Lung (tissue), 11 donors: ENCODE measurements at regions not wholly inside any gene's neighbourhood (a gene's known extent, or its start where the extent isn't known, plus 50 kb on each side); places are given as distances from the start of the nearest gene placed in this dataset.

ENCODE experiments used
- ATAC-seq: fragments of 200-7000 bp; cut with Tn5 transposase; one replicate; pipeline ENCODE4 v1.9.1; 2020; ENCODE audit warnings: moderate number of reproducible peaks; ENCODE audit not compliant: insufficient read depth, low FRiP score
- DNase-seq, 3 donors: peaks; one replicate each; pipeline ENCODE4 v3.0.0-alpha.2; 2013 to 2017
- H3K27ac ChIP-seq, 2 donors: one replicate each; pipeline ENCODE4 v1.5.1; 2013; ENCODE audit warnings: mild to moderate bottlenecking in 2 of 2, moderate library complexity in 2 of 2, control low read depth in 1 of 2, inconsistent platforms in 1 of 2, low read depth in 1 of 2, low read length in 1 of 2
- H3K27me3 ChIP-seq, 3 donors: one replicate each; pipeline ENCODE4 v1.5.1; 2013; ENCODE audit warnings: low read length in 2 of 3; ENCODE audit not compliant: control insufficient read depth in 3 of 3, insufficient read depth in 3 of 3
- H3K36me3 ChIP-seq, 4 donors: one replicate each; pipeline ENCODE4 v1.5.1; 2013; ENCODE audit warnings: low read length in 4 of 4, mild to moderate bottlenecking in 1 of 4, moderate library complexity in 1 of 4; ENCODE audit not compliant: control insufficient read depth in 4 of 4, insufficient read depth in 4 of 4
- H3K4me1 ChIP-seq, 5 donors: one replicate each; pipeline ENCODE4 v1.5.1; 2013; ENCODE audit warnings: low read length in 5 of 5, mild to moderate bottlenecking in 2 of 5, moderate library complexity in 1 of 5; ENCODE audit not compliant: control insufficient read depth in 5 of 5, insufficient read depth in 5 of 5
- H3K4me3 ChIP-seq: one replicate; pipeline ENCODE4 v1.5.1; 2013; ENCODE audit warnings: mild to moderate bottlenecking, control low read depth, moderate library complexity
- H3K9ac ChIP-seq, 2 donors: one replicate each; pipeline ENCODE4 v1.5.1; 2013; ENCODE audit warnings: low read length in 2 of 2, control low read depth in 1 of 2; ENCODE audit not compliant: insufficient read depth in 1 of 2
- H3K9me3 ChIP-seq, 4 donors: one replicate each; pipeline ENCODE4 v1.5.1; 2013; ENCODE audit warnings: low read length in 3 of 4, mild to moderate bottlenecking in 1 of 4, moderate library complexity in 1 of 4; ENCODE audit not compliant: control insufficient read depth in 4 of 4, insufficient read depth in 3 of 4
- CTCF ChIP-seq: IDR thresholded peaks from 2 replicates; pipeline ENCODE4 v1.5.1; 2012; ENCODE audit warnings: mild to moderate bottlenecking; ENCODE audit errors: control extremely low read depth, extremely low read depth
- WGBS, 2 donors: extraction: QIAGEN DNeasy Blood & Tissue Kit; methylation state at CpG; one replicate each; pipeline ENCODE4 v1.1.7; 2013; 5-methylcytosine and 5-hydroxymethylcytosine counted together
- donor health status: control.
- donor health status: control.
- donor health status: Bipolar disorder and iron deficiency.
- donor health status: healthy.
- donor health status: DM: yes; HTN: yes; CAD: no.

- TF ChIP-seq CTCF: no peak
- DNase-seq: no peak
- H3K4me3 ChIP-seq: no peak overlapping the region
- H3K4me1 ChIP-seq: no peaks in the 10 kb centered on the region
- H3K36me3 ChIP-seq: no peaks in the 10 kb centered on the region
- no peak overlapping the region for H3K9ac ChIP-seq
- no peak for ATAC-seq
- H3K27me3 ChIP-seq: no peaks in the 10 kb centered on the region
- no peak overlapping the region for H3K27ac ChIP-seq
- 89 to 93% methylated on average over 2 of the region's 2 CpGs for WGBS, 2 donors
- H3K9me3 ChIP-seq: no peaks in the 10 kb centered on the region
These were observed 56.5 kb upstream of the PPFIA2 start for GRCh38 chr12:81815611-81816010.

GRCh38 chr12:81811778-81812125 is 52.6 kb upstream of the PPFIA2 start:
- no peak overlapping the region for H3K4me3 ChIP-seq
- 85 to 86% methylated on average over 5 of the region's 5 CpGs for WGBS, 2 donors
- no peak for DNase-seq
- H3K9ac ChIP-seq: no peak overlapping the region
- H3K9me3 ChIP-seq: no peaks in the 10 kb centered on the region
- H3K27me3 ChIP-seq: no peaks in the 10 kb centered on the region
- no peaks in the 10 kb centered on the region for H3K36me3 ChIP-seq
- TF ChIP-seq CTCF: no peak
- H3K4me1 ChIP-seq: no peaks in the 10 kb centered on the region
- no peak for ATAC-seq
- no peak overlapping the region for H3K27ac ChIP-seq

GRCh38 chr12:81811061-81811777 is 52.1 kb upstream of the PPFIA2 start:
- ATAC-seq (no peak), DNase-seq (no peak)
- no peaks in the 10 kb centered on the region for H3K27me3 ChIP-seq
- no peak overlapping the region for H3K9ac ChIP-seq
- H3K4me3 ChIP-seq: no peak overlapping the region
- H3K36me3 ChIP-seq: no peaks in the 10 kb centered on the region
- WGBS, 2 donors: 81% methylated on average over 7 of the region's 7 CpGs
- no peak overlapping the region for H3K27ac ChIP-seq
- H3K9me3 ChIP-seq: no peaks in the 10 kb centered on the region
- H3K4me1 ChIP-seq: no peaks in the 10 kb centered on the region
- no peak for TF ChIP-seq CTCF
